OCI-LY1 (cell line): ENCODE measurements at regions not wholly inside any gene's neighbourhood (a gene's known extent, or its start where the extent isn't known, plus 50 kb on each side); places are given as distances from the start of the nearest gene placed in this dataset.

Experiments used
- H2AFZ ChIP-seq: fragments of 200-600 bp; sonication (generic), shearing (Covaris generic); 2 replicates; pipeline ENCODE4 v1.6.0; 2014; ENCODE audit warnings: antibody characterized with exemption, mild to moderate bottlenecking, low read length
- H3F3A ChIP-seq: fragments of 200-600 bp; sonication (generic), shearing (Covaris generic); 2 replicates; pipeline ENCODE4 v1.6.0; 2014; ENCODE audit warnings: mild to moderate bottlenecking, antibody characterized with exemption, low read length, moderate library complexity; ENCODE audit not compliant: insufficient read depth
- H3K27ac ChIP-seq: fragments of 200-600 bp; sonication (generic); 2 replicates; pipeline ENCODE4 v1.5.1; 2014; ENCODE audit warnings: low read length, mixed run types, mild to moderate bottlenecking, low read depth; ENCODE audit not compliant: poor library complexity, severe bottlenecking
- H3K27me3 ChIP-seq: fragments of 200-600 bp; sonication (generic); 2 replicates; pipeline ENCODE4 v1.6.0; 2014; ENCODE audit warnings: antibody characterized with exemption, mild to moderate bottlenecking, low read length, moderate library complexity; ENCODE audit not compliant: insufficient read depth
- H3K36me3 ChIP-seq: fragments of 200-600 bp; sonication (generic); 2 replicates; pipeline ENCODE4 v1.6.1; 2014; ENCODE audit warnings: mild to moderate bottlenecking, antibody characterized with exemption, low read length, moderate library complexity, mixed read lengths; ENCODE audit not compliant: insufficient read depth
- H3K4me1 ChIP-seq: fragments of 200-600 bp; sonication (generic); 2 replicates; pipeline ENCODE4 v1.5.1; 2014; ENCODE audit warnings: mild to moderate bottlenecking, low read length, moderate library complexity; ENCODE audit not compliant: insufficient read depth, severe bottlenecking
- H3K4me2 ChIP-seq: fragments of 200-600 bp; sonication (generic), shearing (Covaris generic); 2 replicates; pipeline ENCODE4 v1.6.1; 2014; ENCODE audit warnings: low read length
- H3K4me3 ChIP-seq: fragments of 200-600 bp; sonication (generic); 2 replicates; pipeline ENCODE4 v1.5.1; 2014; ENCODE audit warnings: low read length, low read depth, mild to moderate bottlenecking, mixed read lengths; ENCODE audit not compliant: poor library complexity, severe bottlenecking
- H3K79me2 ChIP-seq: fragments of 200-600 bp; shearing (Covaris generic); 2 replicates; pipeline ENCODE4 v1.6.1; 2016; ENCODE audit warnings: mixed run types, low read length, mixed read lengths; ENCODE audit not compliant: insufficient read depth
- H3K9ac ChIP-seq: fragments of 200-600 bp; sonication (generic), shearing (Covaris generic); 2 replicates; pipeline ENCODE4 v1.6.1; 2014; ENCODE audit warnings: mild to moderate bottlenecking, low read length, mixed read lengths
- H3K9me2 ChIP-seq: fragments of 200-600 bp; sonication (generic), shearing (Covaris generic); 2 replicates; pipeline ENCODE4 v1.6.1; 2014; ENCODE audit warnings: low read depth, mild to moderate bottlenecking, low read length, mixed read lengths
- H3K9me3 ChIP-seq: fragments of 200-600 bp; shearing (Covaris generic); 2 replicates; pipeline ENCODE4 v1.6.1; 2014; ENCODE audit warnings: low read length, mixed read lengths
- H4K20me1 ChIP-seq: fragments of 200-600 bp; sonication (generic), shearing (Covaris generic); 2 replicates; pipeline ENCODE4 v1.6.0; 2016; ENCODE audit warnings: mild to moderate bottlenecking, low read length; ENCODE audit not compliant: insufficient read depth
- EZH2 ChIP-seq: fragments of 200-600 bp; sonication (generic), shearing (Covaris generic); IDR thresholded peaks from 2 replicates; pipeline ENCODE4 v1.8.0; 2017; ENCODE audit warnings: borderline replicate concordance, mixed run types, mild to moderate bottlenecking, antibody characterized with exemption, low read length, moderate library complexity, mixed read lengths
- TF ChIP-seq, protein P1 (sequence below): fragments of 200-600 bp; sonication (generic), shearing (Covaris generic); IDR thresholded peaks from 2 replicates; pipeline ENCODE4 v1.5.1; 2017; ENCODE audit warnings: mild to moderate bottlenecking, antibody characterized with exemption, low read length, moderate library complexity, mixed read lengths

DNA sequence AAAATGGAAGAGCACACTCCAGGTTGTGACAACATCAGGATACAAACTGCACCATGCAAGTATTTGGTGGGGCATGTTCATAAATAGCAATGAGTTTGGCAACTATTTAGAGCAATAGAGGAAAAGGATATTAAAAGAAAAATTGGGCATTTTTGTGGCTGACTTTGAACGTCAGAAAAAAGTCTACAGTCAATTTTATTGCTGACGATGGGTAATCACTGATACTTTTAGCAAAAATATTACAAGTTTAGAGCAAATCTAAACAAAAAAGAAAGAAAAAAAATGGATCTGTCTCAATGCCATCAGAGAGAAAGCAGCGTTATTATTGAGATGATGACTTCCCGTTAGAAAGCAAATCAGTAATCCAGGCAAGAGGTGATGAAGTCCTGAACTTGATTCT, 65.2 kb downstream of the CGGBP1 start:
- Histone ChIP-seq H3K36me3 (no peaks in the 10 kb centered on the region), H3K79me2 (no peaks in the 10 kb centered on the region), H3K27ac (no peak overlapping the region), H3K9ac (no peak overlapping the region), H3K27me3 (no peaks in the 10 kb centered on the region), H3K9me3 (no peaks in the 10 kb centered on the region), H3K9me2 (no peaks in the 10 kb centered on the region), H3F3A (no peaks in the 10 kb centered on the region), H3K4me3 (no peak overlapping the region), H4K20me1 (no peaks in the 10 kb centered on the region), H3K4me1 (no peaks in the 10 kb centered on the region), H3K4me2 (no peak overlapping the region), H2AFZ (no peak overlapping the region)
- no peak for TF ChIP-seq EZH2
- TF ChIP-seq, protein P1, sequence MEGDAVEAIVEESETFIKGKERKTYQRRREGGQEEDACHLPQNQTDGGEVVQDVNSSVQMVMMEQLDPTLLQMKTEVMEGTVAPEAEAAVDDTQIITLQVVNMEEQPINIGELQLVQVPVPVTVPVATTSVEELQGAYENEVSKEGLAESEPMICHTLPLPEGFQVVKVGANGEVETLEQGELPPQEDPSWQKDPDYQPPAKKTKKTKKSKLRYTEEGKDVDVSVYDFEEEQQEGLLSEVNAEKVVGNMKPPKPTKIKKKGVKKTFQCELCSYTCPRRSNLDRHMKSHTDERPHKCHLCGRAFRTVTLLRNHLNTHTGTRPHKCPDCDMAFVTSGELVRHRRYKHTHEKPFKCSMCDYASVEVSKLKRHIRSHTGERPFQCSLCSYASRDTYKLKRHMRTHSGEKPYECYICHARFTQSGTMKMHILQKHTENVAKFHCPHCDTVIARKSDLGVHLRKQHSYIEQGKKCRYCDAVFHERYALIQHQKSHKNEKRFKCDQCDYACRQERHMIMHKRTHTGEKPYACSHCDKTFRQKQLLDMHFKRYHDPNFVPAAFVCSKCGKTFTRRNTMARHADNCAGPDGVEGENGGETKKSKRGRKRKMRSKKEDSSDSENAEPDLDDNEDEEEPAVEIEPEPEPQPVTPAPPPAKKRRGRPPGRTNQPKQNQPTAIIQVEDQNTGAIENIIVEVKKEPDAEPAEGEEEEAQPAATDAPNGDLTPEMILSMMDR, result no peak

DNA sequence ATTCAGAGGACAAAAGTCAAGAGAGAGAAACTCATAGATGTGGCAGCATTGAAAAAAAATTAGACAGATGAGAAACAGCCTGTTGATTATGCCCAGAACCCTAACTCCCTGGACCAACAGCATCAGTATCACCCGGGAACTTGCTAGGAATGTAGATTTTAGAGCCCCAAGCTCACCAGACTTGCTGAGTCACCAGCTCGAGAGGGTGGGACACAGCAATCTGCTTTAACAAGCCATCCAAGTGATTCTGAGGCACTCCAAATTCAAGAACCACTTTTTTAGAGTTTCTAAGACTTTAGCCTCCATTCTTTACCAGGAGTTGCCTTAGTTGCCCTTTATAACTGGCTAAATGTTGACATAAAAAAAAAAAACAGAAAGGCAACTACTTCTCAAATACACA, 70.9 kb downstream of the CGGBP1 start:
- H3K27ac ChIP-seq, result no peak overlapping the region
- H3K27me3 ChIP-seq, result no peaks in the 10 kb centered on the region
- no peak overlapping the region for H2AFZ ChIP-seq
- no peaks in the 10 kb centered on the region for H3K79me2 ChIP-seq
- H3K9ac ChIP-seq, result no peak overlapping the region
- no peaks in the 10 kb centered on the region for H4K20me1 ChIP-seq
- H3K9me3 ChIP-seq, result no peaks in the 10 kb centered on the region
- H3K4me2 ChIP-seq, result no peak overlapping the region
- H3K9me2 ChIP-seq, result no peaks in the 10 kb centered on the region
- no peaks in the 10 kb centered on the region for H3F3A ChIP-seq
- no peaks in the 10 kb centered on the region for H3K36me3 ChIP-seq
- TF ChIP-seq, protein P1, result no peak
- no peak for TF ChIP-seq EZH2
- H3K4me1 ChIP-seq, result no peaks in the 10 kb centered on the region
- no peak overlapping the region for H3K4me3 ChIP-seq

DNA sequence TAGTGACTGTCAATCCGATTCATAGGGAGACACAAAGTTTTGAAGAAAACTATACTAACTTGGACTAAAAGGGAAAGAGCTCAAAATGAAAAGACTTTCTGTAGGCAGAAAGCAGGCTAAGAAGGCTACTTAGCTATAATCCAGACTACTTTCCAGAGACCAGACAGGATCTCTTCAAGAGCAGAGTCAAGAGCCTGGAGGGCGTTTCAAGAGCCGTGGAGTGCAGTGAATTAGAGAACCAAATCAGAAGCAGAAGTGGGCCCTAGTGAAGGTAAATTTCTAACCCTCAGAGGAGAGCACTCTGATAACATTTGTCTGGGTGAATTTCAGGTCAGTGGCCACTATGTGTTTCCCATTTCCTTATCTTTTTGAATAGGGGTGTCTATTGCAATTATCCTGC, 76.4 kb downstream of the CGGBP1 start:
- no peak overlapping the region for H3K27ac ChIP-seq
- TF ChIP-seq, protein P1, result no peak
- TF ChIP-seq EZH2, result no peak

More for the DNA sequence above, 76.4 kb downstream of the CGGBP1 start:
- Histone ChIP-seq H3K36me3 (no peaks in the 10 kb centered on the region), H3K4me1 (no peaks in the 10 kb centered on the region), H3K4me2 (no peak overlapping the region), H3F3A (no peaks in the 10 kb centered on the region), H3K27me3 (no peaks in the 10 kb centered on the region), H3K79me2 (no peaks in the 10 kb centered on the region), H2AFZ (no peak overlapping the region), H3K9me3 (no peaks in the 10 kb centered on the region), H3K9ac (no peak overlapping the region), H3K9me2 (no peaks in the 10 kb centered on the region), H4K20me1 (no peaks in the 10 kb centered on the region), H3K4me3 (no peak overlapping the region)
